A549 (cell line): ENCODE measurements at regions not wholly inside any gene's neighbourhood (a gene's known extent, or its start where the extent isn't known, plus 50 kb on each side); places are given as distances from the start of the nearest gene placed in this dataset.

Experiments
- ATAC-seq, 2 experiments: fragments of 200-7000 bp in 1 of 2; fragments of >200 bp in 1 of 2; cut with Nextera tagmentation in 1 of 2; cut with Tn5 transposase in 1 of 2; 3 replicates each; pipeline versions ENCODE4 v1.8.0 to v1.9.1; 2018 to 2020; ENCODE audit warnings: mild to moderate bottlenecking in 1 of 2, moderate library complexity in 1 of 2
- CTCF ChIA-PET: fragments of 300-600 bp; sonication (Branson Sonifier 250); formaldehyde crosslinking; extraction: SDS; loops from one replicate; lab custom pipeline; 2021; ENCODE audit warnings: antibody characterized with exemption, inconsistent platforms; lab: Yijun Ruan, JAX
- POLR2A ChIA-PET: fragments of 350-600 bp; formaldehyde crosslinking; extraction: SDS; loops from one replicate; lab custom pipeline; 2021; ENCODE audit warnings: antibody characterized with exemption, inconsistent platforms; lab: Yijun Ruan, JAX
- DNase-seq, 2 experiments: peaks; one replicate each; pipeline versions ENCODE4 v3.0.0 to v3.0.0-alpha.2; 2011 to 2016; ENCODE audit warnings: low read depth in 1 of 2, low spot score in 1 of 2
- FAIRE-seq: peaks from 2 replicates; lab custom pipeline; 2011; peaks lifted over from hg19 to GRCh38; lab: Jason Lieb, UNC
- H3K27ac ChIP-seq, 2 experiments: fragments of >200 bp; sonication (Bioruptor Twin); formaldehyde crosslinking; 3 replicates each; pipeline ENCODE4 v1.5.1; 2016 to 2017
- H3K4me1 ChIP-seq: fragments of >200 bp; sonication (Bioruptor Twin); formaldehyde crosslinking; 3 replicates; pipeline ENCODE4 v1.6.1; 2016
- H3K4me2 ChIP-seq: fragments of >200 bp; sonication (Bioruptor Twin); formaldehyde crosslinking; 3 replicates; pipeline ENCODE4 v1.6.1; 2016
- H3K4me3 ChIP-seq: fragments of >200 bp; sonication (Bioruptor Twin); formaldehyde crosslinking; 3 replicates; pipeline ENCODE4 v1.5.1; 2016
- H3K9me3 ChIP-seq: fragments of >200 bp; sonication (Bioruptor Twin); formaldehyde crosslinking; 3 replicates; pipeline ENCODE4 v1.6.1; 2016
- ATOH8 ChIP-seq: fragments of 250-450 bp; sonication (Bioruptor Pico); IDR thresholded peaks from 2 replicates; pipeline ENCODE4 v1.5.0; 2020; ENCODE audit warnings: low read depth, mild to moderate bottlenecking, moderate library complexity
- CEBPB ChIP-seq, 2 experiments: fragments of >200 bp in 1 of 2; sonication (Bioruptor Twin) in 1 of 2; formaldehyde crosslinking in 1 of 2; IDR thresholded peaks; 2 replicates each; pipeline ENCODE4 v1.6.1; 2012 to 2016
- CHD2 ChIP-seq: fragments of 150-350 bp; IDR thresholded peaks from 2 replicates; pipeline ENCODE4 v1.6.1; 2014; ENCODE audit warnings: low read length; ENCODE audit not compliant: partially characterized antibody
- CHD4 ChIP-seq: fragments of 200-600 bp; sonication (generic); IDR thresholded peaks from 2 replicates; pipeline ENCODE4 v1.6.1; 2016; ENCODE audit warnings: antibody characterized with exemption, mild to moderate bottlenecking, borderline replicate concordance
- CTCF ChIP-seq: fragments of >200 bp; sonication (Bioruptor Twin); formaldehyde crosslinking; IDR thresholded peaks from 3 replicates; pipeline ENCODE4 v1.5.1; 2016
- EHF ChIP-seq: fragments of 250-450 bp; sonication (Bioruptor Pico); IDR thresholded peaks from 2 replicates; pipeline ENCODE4 v1.5.0; 2020; ENCODE audit warnings: mild to moderate bottlenecking
- EHMT2 ChIP-seq: fragments of 200-600 bp; sonication (generic); IDR thresholded peaks from 2 replicates; pipeline ENCODE4 v1.6.1; 2016; ENCODE audit warnings: antibody characterized with exemption, low read depth, mild to moderate bottlenecking, moderate library complexity
- FOSL2 ChIP-seq, 2 experiments: fragments of 450-650 bp in 1 of 2; fragments of >200 bp in 1 of 2; sonication (Bioruptor Twin) in 1 of 2; formaldehyde crosslinking; IDR thresholded peaks; 2 replicates each; pipeline versions ENCODE4 v1.5.0 to v1.6.1; 2016 to 2020; ENCODE audit warnings: mild to moderate bottlenecking in 1 of 2, moderate library complexity in 1 of 2
- GATA3 ChIP-seq: IDR thresholded peaks from 2 replicates; pipeline ENCODE4 v1.6.1; 2012; ENCODE audit warnings: borderline replicate concordance
- HES2 ChIP-seq: fragments of >200 bp; sonication (Bioruptor Twin); formaldehyde crosslinking; IDR thresholded peaks from 2 replicates; pipeline ENCODE4 v1.6.1; 2016
- JUNB ChIP-seq: fragments of >200 bp; sonication (Bioruptor Twin); formaldehyde crosslinking; IDR thresholded peaks from 2 replicates; pipeline ENCODE4 v1.6.1; 2016
- MAZ ChIP-seq: fragments of 150-350 bp; IDR thresholded peaks from 2 replicates; pipeline ENCODE4 v1.6.1; 2014; ENCODE audit warnings: antibody characterized with exemption, low read depth, low read length, borderline replicate concordance
- NFE2L2 ChIP-seq: fragments of 150-350 bp; conservative IDR thresholded peaks from 2 replicates; pipeline ENCODE4 v1.6.1; 2014; ENCODE audit warnings: low read length
- RAD21 ChIP-seq, 2 experiments: fragments of >200 bp in 1 of 2; sonication (Bioruptor Twin) in 1 of 2; formaldehyde crosslinking in 1 of 2; IDR thresholded peaks in 1 of 2; conservative IDR thresholded peaks in 1 of 2; 2 replicates in 1 of 2; 3 replicates in 1 of 2; pipeline ENCODE4 v1.6.1; 2012 to 2018; ENCODE audit warnings: inconsistent platforms in 1 of 2
- RCOR1 ChIP-seq: fragments of 150-350 bp; IDR thresholded peaks from 2 replicates; pipeline ENCODE4 v1.6.1; 2014; ENCODE audit warnings: antibody characterized with exemption, low read length, low read depth
- ZFP36 ChIP-seq: fragments of 450-650 bp; IDR thresholded peaks from 2 replicates; pipeline ENCODE4 v1.6.1; 2014; ENCODE audit warnings: borderline replicate concordance; ENCODE audit not compliant: partially characterized antibody
- ZNF302 ChIP-seq: fragments of 250-450 bp; sonication (Bioruptor Pico); IDR thresholded peaks from 2 replicates; pipeline ENCODE4 v1.9.0; 2021; ENCODE audit warnings: inconsistent platforms, mild to moderate bottlenecking, moderate library complexity
- WGBS: methylation state at CpG from one replicate; pipeline ENCODE4 v1.1.6; 2017; ENCODE audit errors: missing lambda C conversion rate; 5-methylcytosine and 5-hydroxymethylcytosine counted together
- TF ChIP-seq, protein P1 (sequence below): fragments of 200-600 bp; sonication (generic); IDR thresholded peaks from 2 replicates; pipeline ENCODE4 v1.6.1; 2016; ENCODE audit warnings: antibody characterized with exemption, mild to moderate bottlenecking, moderate library complexity
- TF ChIP-seq, protein P2 (sequence below): fragments of 450-650 bp; IDR thresholded peaks from 2 replicates; pipeline ENCODE4 v1.6.1; 2014; ENCODE audit warnings: antibody characterized with exemption
- TF ChIP-seq, protein P3 (sequence below): fragments of >200 bp; sonication (Bioruptor Twin); formaldehyde crosslinking; IDR thresholded peaks from 3 replicates; pipeline ENCODE4 v1.6.1; 2016
- TF ChIP-seq, protein P4 (sequence below): IDR thresholded peaks from 2 replicates; pipeline ENCODE4 v1.6.1; 2012

DNA sequence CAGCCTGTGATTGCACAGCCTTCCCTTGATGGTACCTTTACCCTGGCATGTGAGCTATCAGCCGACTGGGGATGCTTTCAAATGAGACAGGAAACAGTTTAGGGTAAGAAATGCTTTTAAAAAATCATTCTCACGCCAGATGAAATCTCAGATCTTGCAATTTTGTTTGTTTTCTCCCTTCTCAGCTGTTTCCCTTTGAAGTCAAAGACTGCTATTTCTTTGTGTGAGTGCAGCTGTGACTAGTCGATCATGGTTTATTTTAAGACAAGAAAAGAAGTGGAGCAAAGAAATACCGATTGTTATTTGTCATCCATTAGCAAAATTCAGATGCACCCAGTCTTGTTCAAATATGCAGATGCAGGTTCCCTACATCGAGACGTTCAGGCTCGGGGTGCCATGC, 489.7 kb downstream of the QKI start (continued):
- TF ChIP-seq CHD2 = no peak
- TF ChIP-seq, protein P1, sequence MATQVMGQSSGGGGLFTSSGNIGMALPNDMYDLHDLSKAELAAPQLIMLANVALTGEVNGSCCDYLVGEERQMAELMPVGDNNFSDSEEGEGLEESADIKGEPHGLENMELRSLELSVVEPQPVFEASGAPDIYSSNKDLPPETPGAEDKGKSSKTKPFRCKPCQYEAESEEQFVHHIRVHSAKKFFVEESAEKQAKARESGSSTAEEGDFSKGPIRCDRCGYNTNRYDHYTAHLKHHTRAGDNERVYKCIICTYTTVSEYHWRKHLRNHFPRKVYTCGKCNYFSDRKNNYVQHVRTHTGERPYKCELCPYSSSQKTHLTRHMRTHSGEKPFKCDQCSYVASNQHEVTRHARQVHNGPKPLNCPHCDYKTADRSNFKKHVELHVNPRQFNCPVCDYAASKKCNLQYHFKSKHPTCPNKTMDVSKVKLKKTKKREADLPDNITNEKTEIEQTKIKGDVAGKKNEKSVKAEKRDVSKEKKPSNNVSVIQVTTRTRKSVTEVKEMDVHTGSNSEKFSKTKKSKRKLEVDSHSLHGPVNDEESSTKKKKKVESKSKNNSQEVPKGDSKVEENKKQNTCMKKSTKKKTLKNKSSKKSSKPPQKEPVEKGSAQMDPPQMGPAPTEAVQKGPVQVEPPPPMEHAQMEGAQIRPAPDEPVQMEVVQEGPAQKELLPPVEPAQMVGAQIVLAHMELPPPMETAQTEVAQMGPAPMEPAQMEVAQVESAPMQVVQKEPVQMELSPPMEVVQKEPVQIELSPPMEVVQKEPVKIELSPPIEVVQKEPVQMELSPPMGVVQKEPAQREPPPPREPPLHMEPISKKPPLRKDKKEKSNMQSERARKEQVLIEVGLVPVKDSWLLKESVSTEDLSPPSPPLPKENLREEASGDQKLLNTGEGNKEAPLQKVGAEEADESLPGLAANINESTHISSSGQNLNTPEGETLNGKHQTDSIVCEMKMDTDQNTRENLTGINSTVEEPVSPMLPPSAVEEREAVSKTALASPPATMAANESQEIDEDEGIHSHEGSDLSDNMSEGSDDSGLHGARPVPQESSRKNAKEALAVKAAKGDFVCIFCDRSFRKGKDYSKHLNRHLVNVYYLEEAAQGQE = no peak
- TF ChIP-seq GATA3 = no peak
- TF ChIP-seq MAZ = no peak
- no peak for TF ChIP-seq NFE2L2
- TF ChIP-seq JUNB = no peak
- TF ChIP-seq, protein P2, sequence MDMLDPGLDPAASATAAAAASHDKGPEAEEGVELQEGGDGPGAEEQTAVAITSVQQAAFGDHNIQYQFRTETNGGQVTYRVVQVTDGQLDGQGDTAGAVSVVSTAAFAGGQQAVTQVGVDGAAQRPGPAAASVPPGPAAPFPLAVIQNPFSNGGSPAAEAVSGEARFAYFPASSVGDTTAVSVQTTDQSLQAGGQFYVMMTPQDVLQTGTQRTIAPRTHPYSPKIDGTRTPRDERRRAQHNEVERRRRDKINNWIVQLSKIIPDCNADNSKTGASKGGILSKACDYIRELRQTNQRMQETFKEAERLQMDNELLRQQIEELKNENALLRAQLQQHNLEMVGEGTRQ = no peak
- no peak for TF ChIP-seq EHMT2

DNA sequence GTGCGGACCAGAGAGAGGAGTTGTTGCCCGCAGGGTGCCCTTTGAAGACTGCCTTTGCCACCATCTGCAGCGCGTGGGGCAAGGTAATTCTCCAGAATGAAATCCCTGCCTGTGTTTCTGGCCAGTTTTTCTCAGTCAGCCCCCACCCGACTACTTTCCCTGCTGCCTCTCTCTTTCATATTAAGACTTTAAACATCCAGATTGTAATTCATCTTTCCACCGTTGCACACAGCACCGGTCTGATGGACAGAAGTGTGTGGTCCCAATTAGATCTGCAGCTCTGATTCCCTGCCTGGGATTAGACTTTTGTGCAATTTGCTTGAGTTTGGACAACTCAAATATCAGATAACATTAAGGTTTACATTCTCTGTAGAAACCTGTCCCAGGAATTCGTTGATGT, 489.0 kb downstream of the QKI start:
- ChIA-PET CTCF (no interaction called here), POLR2A (no interaction called here)
- H3K4me2 ChIP-seq = no peak overlapping the region
- FAIRE-seq (no peak), DNase-seq (no peak), ATAC-seq (no peak)
- H3K4me3 ChIP-seq = no peak overlapping the region
- H3K9me3 ChIP-seq = no peaks in the 10 kb centered on the region
- TF ChIP-seq EHF (CRISPR knock-in tag) (no peak), ZNF302 (no peak), HES2 (no peak), ZFP36 (no peak), CHD2 (no peak), CHD4 (no peak), ATOH8 (no peak), RAD21 (conservative IDR thresholded peaks at IDR 0.05 in 1 of 2, IDR thresholded peaks at IDR 0.05 in 1 of 2) (no peak), FOSL2 (IDR thresholded peaks at IDR 0.05) (no peak), FOSL2 (CRISPR knock-in tag; IDR thresholded peaks at IDR 0.05) (no peak), CTCF (no peak), CEBPB (IDR thresholded peaks at IDR 0.05) (no peak), RCOR1 (no peak)
- TF ChIP-seq, protein P3, sequence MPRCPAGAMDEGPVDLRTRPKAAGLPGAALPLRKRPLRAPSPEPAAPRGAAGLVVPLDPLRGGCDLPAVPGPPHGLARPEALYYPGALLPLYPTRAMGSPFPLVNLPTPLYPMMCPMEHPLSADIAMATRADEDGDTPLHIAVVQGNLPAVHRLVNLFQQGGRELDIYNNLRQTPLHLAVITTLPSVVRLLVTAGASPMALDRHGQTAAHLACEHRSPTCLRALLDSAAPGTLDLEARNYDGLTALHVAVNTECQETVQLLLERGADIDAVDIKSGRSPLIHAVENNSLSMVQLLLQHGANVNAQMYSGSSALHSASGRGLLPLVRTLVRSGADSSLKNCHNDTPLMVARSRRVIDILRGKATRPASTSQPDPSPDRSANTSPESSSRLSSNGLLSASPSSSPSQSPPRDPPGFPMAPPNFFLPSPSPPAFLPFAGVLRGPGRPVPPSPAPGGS = no peak
- TF ChIP-seq, protein P4, sequence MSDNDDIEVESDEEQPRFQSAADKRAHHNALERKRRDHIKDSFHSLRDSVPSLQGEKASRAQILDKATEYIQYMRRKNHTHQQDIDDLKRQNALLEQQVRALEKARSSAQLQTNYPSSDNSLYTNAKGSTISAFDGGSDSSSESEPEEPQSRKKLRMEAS = no peak
- WGBS = 61% methylated on average over 8 of the region's 8 CpGs
- H3K27ac ChIP-seq = no peak overlapping the region
- H3K4me1 ChIP-seq = no peaks in the 10 kb centered on the region
